Glomerular visceral epithelial cell (primary cell): ENCODE measurements at regions not wholly inside any gene's neighbourhood (a gene's known extent, or its start where the extent isn't known, plus 50 kb on each side); places are given as distances from the start of the nearest gene placed in this dataset.
"Not testable (repeated sequence)": the region's sequence is repeated elsewhere in the genome, so short reads cannot be mapped to it uniquely, and the experiment has no call there.

ENCODE experiments used
- DNase-seq: peaks from one replicate; pipeline ENCODE4 v3.0.0-alpha.2; 2016; ENCODE audit errors: extremely low spot score

DNA sequence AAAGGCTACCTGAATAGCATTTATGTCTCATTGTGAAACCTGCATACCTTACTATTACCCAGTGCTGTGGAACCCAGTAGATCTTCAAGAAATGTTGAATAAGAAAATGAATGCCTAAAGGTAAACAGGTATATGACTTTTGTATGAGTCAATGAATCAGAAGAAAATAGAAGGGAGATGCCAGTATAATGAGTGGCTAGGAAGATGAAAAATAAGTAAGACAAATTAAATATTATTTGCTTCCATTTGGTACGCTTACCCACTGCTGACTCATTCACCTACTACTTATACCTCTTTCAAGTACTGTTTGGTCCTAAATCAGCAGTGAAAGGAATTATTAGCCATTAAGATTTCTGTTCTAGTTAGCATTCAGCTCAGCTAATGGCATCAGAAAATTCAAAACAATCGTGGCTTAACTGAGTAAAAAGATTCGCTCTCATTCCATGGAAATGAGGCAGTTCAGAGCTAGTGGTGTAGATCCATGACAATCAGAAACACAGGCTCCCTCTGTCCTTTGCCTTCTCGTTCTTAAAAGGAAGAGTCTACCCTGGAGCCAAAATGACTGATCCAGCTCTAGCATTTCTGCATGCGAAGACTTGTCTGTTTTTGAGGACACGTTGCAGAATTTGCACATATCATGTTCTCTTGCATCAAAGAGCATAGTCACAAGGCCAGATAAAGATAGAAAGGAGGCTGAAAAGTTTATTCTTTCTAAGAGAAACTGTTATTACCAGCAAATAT is 705.8 kb upstream of the USP15 start:
- DNase-seq: no peak

GRCh38 chr12:61563665-61564450 is 696.3 kb upstream of the USP15 start:
- DNase-seq: no peak

DNA sequence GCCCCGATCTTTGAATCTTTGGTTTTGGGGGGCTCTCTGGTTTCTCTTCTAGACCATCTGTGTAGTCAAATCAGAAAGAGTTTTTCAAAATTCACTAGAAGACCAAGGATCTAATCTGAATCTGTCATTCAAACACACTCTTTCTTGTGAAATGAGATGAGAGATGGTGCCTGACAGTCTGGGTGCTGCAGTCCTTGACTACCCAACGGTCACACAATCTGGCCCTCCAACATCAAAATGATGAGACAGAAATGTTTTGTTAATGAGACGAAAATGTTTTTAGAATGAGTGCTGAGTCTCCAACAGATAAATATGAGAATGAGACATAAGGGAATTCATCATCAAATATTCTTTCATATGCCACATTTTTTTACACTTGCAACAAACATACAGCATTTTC is 695.7 kb upstream of the USP15 start:
- no peak for DNase-seq

DNA sequence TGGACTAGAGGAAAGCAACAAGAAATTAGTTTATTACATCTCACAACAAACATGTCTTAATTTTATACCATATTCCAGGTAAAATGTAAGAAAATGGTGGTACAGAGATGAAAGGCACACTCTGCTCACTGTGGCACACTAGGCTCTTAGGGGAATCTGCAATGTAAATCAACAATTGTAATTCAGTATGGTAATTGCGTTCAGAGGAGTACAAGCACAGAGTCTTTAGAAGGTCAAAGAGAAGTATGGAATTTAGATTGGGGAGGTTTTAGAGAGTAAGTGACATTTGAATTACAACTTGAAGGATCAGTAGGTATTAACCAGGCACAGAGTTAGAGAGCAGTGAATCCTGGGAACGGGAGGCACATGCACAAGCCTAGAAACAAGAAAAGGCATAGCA is 694.0 kb upstream of the USP15 start:
- no peak for DNase-seq

- DNase-seq: no peak
Observed at GRCh38 chr12:61574339-61574738, 685.9 kb upstream of the USP15 start.

GRCh38 chr12:61584943-61585342 is 675.3 kb upstream of the USP15 start:
- no peak for DNase-seq

- not testable (repeated sequence) for DNase-seq
Observed at GRCh38 chr12:61590864-61591263, 669.3 kb upstream of the USP15 start.

- no peak for DNase-seq
Observed at GRCh38 chr12:61610143-61610542, 650.1 kb upstream of the USP15 start.

GRCh38 chr12:61629702-61630101 is 630.5 kb upstream of the USP15 start:
- no peak for DNase-seq

GRCh38 chr12:61646639-61647038 is 613.6 kb upstream of the USP15 start:
- DNase-seq: no peak

- DNase-seq: no peak
Observed at GRCh38 chr12:61647566-61647965, 612.6 kb upstream of the USP15 start.

- DNase-seq: no peak
Observed at GRCh38 chr12:61652265-61652664, 607.9 kb upstream of the USP15 start.

DNA sequence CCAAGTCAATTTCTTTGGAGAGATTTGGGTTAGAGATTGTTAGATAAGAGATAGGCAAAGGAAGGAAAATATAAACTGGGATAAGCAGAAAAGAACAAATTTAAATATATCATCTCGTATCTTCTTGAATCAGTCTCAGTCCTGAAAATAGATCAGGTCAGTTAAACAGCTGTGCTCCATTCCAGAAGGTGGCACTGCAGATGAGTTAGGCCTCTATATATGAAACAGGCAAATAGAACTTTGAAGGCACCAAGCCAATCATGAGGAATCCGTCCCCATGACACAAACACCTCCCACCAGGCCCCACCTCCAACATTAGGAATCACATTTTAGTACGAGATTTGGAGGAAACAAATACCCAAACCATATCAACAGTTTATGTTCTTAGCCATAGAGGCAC is 605.5 kb upstream of the USP15 start:
- DNase-seq: no peak

DNA sequence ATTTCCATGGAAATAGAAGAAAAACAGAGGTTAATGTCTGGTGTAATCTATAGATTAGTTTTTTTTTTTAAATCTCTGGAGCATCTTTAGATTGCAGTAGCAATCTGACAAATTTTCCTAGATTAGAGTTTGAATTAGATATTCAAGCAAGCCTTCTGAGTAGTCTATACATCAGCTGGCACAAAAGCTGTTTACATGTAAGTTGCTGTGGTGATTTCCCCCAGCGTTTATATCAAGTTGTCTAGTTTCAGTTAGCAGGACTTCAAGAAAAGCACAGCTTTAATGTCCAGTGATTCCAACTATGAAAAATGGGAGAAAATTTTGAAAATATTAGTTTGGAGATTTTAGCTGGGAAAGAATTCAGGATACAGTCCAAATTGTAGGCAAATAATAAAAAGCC is 605.0 kb upstream of the USP15 start:
- DNase-seq: no peak

DNA sequence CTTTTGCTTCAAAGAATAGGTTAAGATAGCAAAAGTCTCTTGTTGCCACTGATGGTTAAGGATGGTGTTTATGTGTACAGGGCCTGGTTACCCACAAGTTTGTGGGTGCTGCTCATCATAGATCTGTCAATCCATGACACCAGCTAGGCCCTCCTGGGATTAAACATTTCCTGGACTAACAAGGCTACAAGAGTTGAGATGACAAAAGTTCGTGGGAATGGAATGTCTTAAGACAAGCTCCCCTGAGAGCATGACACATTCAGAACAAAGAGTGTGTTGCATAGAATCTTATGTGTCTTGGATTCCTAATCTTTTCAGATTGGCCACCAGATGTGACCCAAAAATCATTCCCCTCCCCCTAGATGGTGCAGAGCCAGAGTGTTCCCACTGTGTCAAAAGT is 592.5 kb upstream of the USP15 start:
- no peak for DNase-seq

GRCh38 chr12:61676520-61676919 is 583.7 kb upstream of the USP15 start:
- DNase-seq: no peak

DNA sequence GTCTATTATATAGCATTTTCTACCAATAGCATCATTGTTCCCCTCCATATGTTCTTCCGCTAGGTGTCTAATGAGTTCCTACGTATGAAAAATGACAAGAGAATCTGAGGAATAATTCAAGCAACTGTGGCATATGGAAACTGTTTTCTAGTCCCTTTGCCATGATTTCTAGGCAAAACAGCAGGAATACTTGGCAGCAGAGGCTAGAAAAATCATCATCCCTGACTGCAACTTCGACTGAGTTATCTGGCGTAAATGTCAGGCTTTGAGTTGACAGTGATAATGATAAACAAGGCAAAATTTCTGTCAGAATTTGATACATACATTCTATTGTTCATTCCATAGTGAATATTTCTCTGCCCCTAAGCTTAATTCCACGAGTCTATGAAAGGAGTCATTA is 572.8 kb upstream of the USP15 start:
- no peak for DNase-seq

DNA sequence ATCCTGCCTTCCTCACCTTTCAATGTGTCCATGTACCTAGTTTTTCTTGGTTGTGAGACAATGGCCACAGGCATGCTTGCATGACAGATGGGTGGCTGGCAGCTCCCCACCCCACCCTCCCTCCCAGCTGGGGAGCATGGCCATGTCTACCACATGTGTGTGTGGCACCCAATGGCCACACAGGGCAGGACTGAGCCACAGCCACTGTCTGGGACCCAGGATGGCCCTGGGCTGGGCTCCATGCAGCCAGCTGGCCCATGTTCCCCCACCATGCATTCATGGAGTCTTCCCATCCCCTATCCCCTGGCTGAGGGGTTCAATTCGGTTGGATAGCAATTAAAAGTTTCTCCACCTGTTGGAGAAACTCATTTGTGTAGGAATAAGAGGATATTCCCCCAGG is 566.0 kb upstream of the USP15 start:
- DNase-seq: no peak

GRCh38 chr12:61701471-61701870 is 558.7 kb upstream of the USP15 start:
- no peak for DNase-seq

DNA sequence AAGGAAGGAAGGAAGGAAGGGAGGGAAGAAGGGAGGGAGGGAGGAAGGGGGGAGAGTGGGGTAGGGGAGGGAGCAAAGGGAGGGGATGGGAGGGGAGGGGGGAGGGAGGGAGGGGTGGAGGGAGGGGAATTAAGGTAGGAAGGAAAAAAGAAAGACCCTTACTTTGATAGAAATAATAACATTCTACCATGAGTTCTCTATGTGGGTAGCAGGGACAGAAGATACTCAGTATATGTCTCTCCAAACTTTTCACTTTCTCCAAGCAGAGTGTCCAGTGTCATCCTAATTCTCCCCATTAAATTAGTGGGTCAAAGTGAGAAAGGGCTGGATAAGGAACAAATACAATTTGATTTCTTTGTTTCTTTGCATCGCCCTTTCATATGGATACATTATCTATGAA is 553.4 kb upstream of the USP15 start:
- no peak for DNase-seq

- DNase-seq: no peak
Observed at GRCh38 chr12:61713121-61713520, 547.1 kb upstream of the USP15 start.

GRCh38 chr12:61717986-61718385 is 542.2 kb upstream of the USP15 start:
- no peak for DNase-seq

DNA sequence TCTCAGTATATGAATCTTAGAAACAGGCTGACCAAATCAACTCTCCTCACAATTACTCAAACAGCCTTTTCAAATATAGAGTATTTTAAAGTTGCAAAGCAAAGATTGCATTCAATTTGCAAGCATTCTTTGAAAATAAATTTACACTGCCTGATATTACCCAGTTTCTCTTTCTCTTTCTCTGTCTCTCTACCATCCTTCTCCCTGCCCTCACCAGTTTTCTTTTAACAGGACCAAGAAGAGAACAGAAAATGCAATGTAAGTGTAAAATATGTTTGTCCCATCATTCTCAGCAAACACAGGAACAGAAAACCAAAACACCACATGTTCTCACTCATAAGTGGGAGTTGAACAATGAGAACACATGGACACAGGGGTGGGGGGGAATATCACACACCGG is 520.3 kb upstream of the USP15 start:
- no peak for DNase-seq
